H9 (cell line): ENCODE measurements at regions not wholly inside any gene's neighbourhood (a gene's known extent, or its start where the extent isn't known, plus 50 kb on each side); places are given as distances from the start of the nearest gene placed in this dataset.

ENCODE experiments used
- DNase-seq: peaks from one replicate; pipeline ENCODE4 v3.0.0-alpha.2; 2017
- H2AFZ ChIP-seq: one replicate; pipeline ENCODE4 v1.6.1; 2013; ENCODE audit warnings: mild to moderate bottlenecking, low read length, control low read depth, moderate library complexity
- H2AK5ac ChIP-seq: 2 replicates; pipeline ENCODE4 v1.6.1; 2013; ENCODE audit warnings: low read length, control low read depth, mixed read lengths; ENCODE audit not compliant: insufficient read length
- H2BK120ac ChIP-seq: one replicate; pipeline ENCODE4 v1.6.1; 2013; ENCODE audit warnings: low read depth, mild to moderate bottlenecking, low read length, control low read depth, inconsistent platforms; ENCODE audit not compliant: poor library complexity, severe bottlenecking
- H2BK12ac ChIP-seq: 2 replicates; pipeline ENCODE4 v1.6.1; 2013; ENCODE audit warnings: low read length, control low read depth, mixed read lengths, low read depth; ENCODE audit not compliant: insufficient read length
- H2BK15ac ChIP-seq: 2 replicates; pipeline ENCODE4 v1.6.1; 2013; ENCODE audit warnings: low read depth, low read length, control low read depth
- H2BK20ac ChIP-seq: one replicate; pipeline ENCODE4 v1.6.1; 2013; ENCODE audit warnings: low read depth, mild to moderate bottlenecking, low read length, control low read depth, inconsistent platforms; ENCODE audit not compliant: poor library complexity, severe bottlenecking
- H2BK5ac ChIP-seq: 2 replicates; pipeline ENCODE4 v1.6.1; 2013; ENCODE audit warnings: low read length, control low read depth, mixed read lengths; ENCODE audit not compliant: insufficient read length
- H3K14ac ChIP-seq: 2 replicates; pipeline ENCODE4 v1.6.1; 2013; ENCODE audit warnings: low read length, control low read depth; ENCODE audit not compliant: insufficient read depth
- H3K18ac ChIP-seq: 2 replicates; pipeline ENCODE4 v1.6.1; 2013; ENCODE audit warnings: low read depth, mild to moderate bottlenecking, mixed read lengths, low read length, control low read depth; ENCODE audit not compliant: insufficient read length
- H3K23ac ChIP-seq: 2 replicates; pipeline ENCODE4 v1.6.1; 2013; ENCODE audit warnings: low read length, control low read depth, mixed read lengths, low read depth; ENCODE audit not compliant: insufficient read length
- H3K23me2 ChIP-seq: 2 replicates; pipeline ENCODE4 v1.6.1; 2013; ENCODE audit warnings: low read depth, mild to moderate bottlenecking, mixed read lengths, low read length, control low read depth; ENCODE audit not compliant: insufficient read length, poor library complexity, severe bottlenecking
- H3K27ac ChIP-seq: 2 replicates; pipeline ENCODE4 v1.5.1; 2013; ENCODE audit warnings: low read length, control low read depth, mixed read lengths, low read depth; ENCODE audit not compliant: insufficient read length
- H3K27me3 ChIP-seq: 2 replicates; pipeline ENCODE4 v1.6.1; 2013; ENCODE audit warnings: low read length, control low read depth, inconsistent platforms; ENCODE audit not compliant: insufficient read depth
- H3K4ac ChIP-seq: 2 replicates; pipeline ENCODE4 v1.6.1; 2013; ENCODE audit warnings: low read depth, mild to moderate bottlenecking, control low read depth, inconsistent platforms, low read length, moderate library complexity
- H3K4me1 ChIP-seq: 2 replicates; pipeline ENCODE4 v1.6.1; 2013; ENCODE audit warnings: low read length, control low read depth, inconsistent platforms; ENCODE audit not compliant: insufficient read depth
- H3K4me2 ChIP-seq: 2 replicates; pipeline ENCODE4 v1.6.1; 2013; ENCODE audit warnings: low read length, control low read depth, mixed read lengths; ENCODE audit not compliant: insufficient read length, insufficient read depth
- H3K56ac ChIP-seq: 2 replicates; pipeline ENCODE4 v1.6.1; 2013; ENCODE audit warnings: low read depth, mild to moderate bottlenecking, mixed read lengths, low read length, control low read depth; ENCODE audit not compliant: insufficient read length
- H3K79me1 ChIP-seq: 2 replicates; pipeline ENCODE4 v1.6.1; 2013; ENCODE audit warnings: low read depth, mild to moderate bottlenecking, moderate library complexity, low read length, control low read depth, inconsistent platforms; ENCODE audit not compliant: insufficient read depth, poor library complexity, severe bottlenecking
- H3K79me2 ChIP-seq: 2 replicates; pipeline ENCODE4 v1.6.1; 2013; ENCODE audit warnings: low read length, control low read depth, inconsistent platforms; ENCODE audit not compliant: insufficient read depth
- H3K9ac ChIP-seq: 2 replicates; pipeline ENCODE4 v1.6.1; 2013; ENCODE audit warnings: low read length, control low read depth, mixed read lengths; ENCODE audit not compliant: insufficient read length; ENCODE audit errors: extremely low read depth
- H3K9me3 ChIP-seq: one replicate; pipeline ENCODE4 v1.6.1; 2013; ENCODE audit warnings: low read depth, low read length, inconsistent platforms; ENCODE audit not compliant: control insufficient read depth
- H3T11ph ChIP-seq: one replicate; pipeline ENCODE4 v1.6.1; 2013; ENCODE audit warnings: mild to moderate bottlenecking, low read length, control low read depth, inconsistent platforms
- H4K20me1 ChIP-seq: one replicate; pipeline ENCODE4 v1.6.1; 2013; ENCODE audit not compliant: control insufficient read depth, insufficient read length, insufficient read depth
- H4K5ac ChIP-seq: 2 replicates; pipeline ENCODE4 v1.6.1; 2013; ENCODE audit warnings: low read depth, mild to moderate bottlenecking, mixed read lengths, low read length, control low read depth; ENCODE audit not compliant: insufficient read length
- H4K8ac ChIP-seq: replicated peaks from 2 replicates; pipeline ENCODE4 v1.6.1; 2013; ENCODE audit warnings: low read length, control low read depth, mixed read lengths, low read depth; ENCODE audit not compliant: insufficient read length
- H4K91ac ChIP-seq: 2 replicates; pipeline ENCODE4 v1.6.1; 2013; ENCODE audit warnings: low read depth, mild to moderate bottlenecking, moderate library complexity, mixed read lengths, low read length, control low read depth; ENCODE audit not compliant: insufficient read length
- H3K27ac Mint-ChIP-seq, 3 experiments: 2 replicates in 2 of 3; 3 replicates in 1 of 3; pipeline ENCODE4 v1.8.0; 2020 to 2021; ENCODE audit warnings: mixed read lengths in 3 of 3, mild to moderate bottlenecking in 1 of 3, moderate library complexity in 1 of 3
- H3K27me3 Mint-ChIP-seq: 2 replicates; pipeline ENCODE4 v1.8.0; 2021; ENCODE audit warnings: low read depth, mild to moderate bottlenecking, moderate library complexity, mixed read lengths
- H3K36me3 Mint-ChIP-seq, 3 experiments: 2 replicates in 2 of 3; 3 replicates in 1 of 3; pipeline ENCODE4 v1.8.0; 2020 to 2021; ENCODE audit warnings: low read depth in 3 of 3, mixed read lengths in 3 of 3; ENCODE audit not compliant: insufficient read depth in 1 of 3
- H3K4me1 Mint-ChIP-seq, 2 experiments: 2 replicates each; pipeline ENCODE4 v1.8.0; 2020; ENCODE audit warnings: mixed read lengths in 2 of 2
- H3K4me3 Mint-ChIP-seq, 2 experiments: 2 replicates in 1 of 2; 3 replicates in 1 of 2; pipeline ENCODE4 v1.8.0; 2020 to 2021; ENCODE audit warnings: mild to moderate bottlenecking in 2 of 2, mixed read lengths in 2 of 2, moderate library complexity in 1 of 2
- H3K9me3 Mint-ChIP-seq, 2 experiments: 2 replicates in 1 of 2; 3 replicates in 1 of 2; pipeline ENCODE4 v1.8.0; 2020; ENCODE audit warnings: mild to moderate bottlenecking in 2 of 2, mixed read lengths in 2 of 2, moderate library complexity in 1 of 2
- CTCF ChIP-seq: fragments of 200-600 bp; sonication (generic); conservative IDR thresholded peaks from 3 replicates; pipeline ENCODE4 v1.8.0; 2021; ENCODE audit warnings: antibody characterized with exemption, mild to moderate bottlenecking
- WGBS: extraction: QIAGEN DNeasy Blood & Tissue Kit; methylation state at CpG from one replicate; pipeline ENCODE4 v1.1.7; 2013; ENCODE audit warnings: missing lambda C conversion rate, low lambda C conversion rate, mixed read lengths; ENCODE audit not compliant: insufficient read length; ENCODE audit errors: extremely low coverage; 5-methylcytosine and 5-hydroxymethylcytosine counted together

GRCh38 chr15:20658024-20658423 lies 116.4 kb upstream of the GOLGA6L6 start:
- no peak for DNase-seq
- no peak for TF ChIP-seq CTCF
- Histone ChIP-seq H2BK12ac (no peak overlapping the region), H3K4me1 (no peaks in the 10 kb centered on the region), H3K27ac (no peak overlapping the region), H3K56ac (no peak overlapping the region), H3K27me3 (no peaks in the 10 kb centered on the region), H3K14ac (no peak overlapping the region), H3K9me3 (peaks cover 79% of the 10 kb centered on the region), H3K4me2 (no peak overlapping the region), H3T11ph (no peak overlapping the region), H3K18ac (no peak overlapping the region), H2BK15ac (no peak overlapping the region), H4K8ac (no peak overlapping the region), H3K9ac (no peak overlapping the region), H2BK5ac (no peak overlapping the region), H3K23me2 (no peaks in the 10 kb centered on the region), H2BK120ac (no peak overlapping the region), H3K79me2 (no peaks in the 10 kb centered on the region), H3K79me1 (no peaks in the 10 kb centered on the region), H2BK20ac (no peak overlapping the region), H2AFZ (no peak overlapping the region), H2AK5ac (no peak overlapping the region), H4K20me1 (no peaks in the 10 kb centered on the region), H4K5ac (no peak overlapping the region), H3K4ac (no peak overlapping the region), H4K91ac (no peak overlapping the region), H3K23ac (no peak overlapping the region)
- Mint-ChIP-seq H3K9me3 (peaks cover 4% of the 10 kb centered on the region in 2 experiments), H3K4me3 (no peak overlapping the region), H3K27ac (no peak overlapping the region), H3K36me3 (peaks cover 0 to 2% (median 0%) of the 10 kb centered on the region in 3 experiments; a peak in 2 of 7 replicates), H3K27me3 (no peaks in the 10 kb centered on the region), H3K4me1 (no peaks in the 10 kb centered on the region)
- WGBS: no CpG with 5 or more reads among the region's 5 CpGs
